Kidney epithelial cell (primary cell): ENCODE measurements at regions not wholly inside any gene's neighbourhood (a gene's known extent, or its start where the extent isn't known, plus 50 kb on each side); places are given as distances from the start of the nearest gene placed in this dataset.

Experiments used
- DNase-seq: peaks from one replicate; pipeline ENCODE4 v3.0.0-alpha.2; 2010; ENCODE audit warnings: low read depth
- H3K27me3 ChIP-seq: 2 replicates; pipeline ENCODE4 v1.6.0; 2011; ENCODE audit warnings: low read length; ENCODE audit not compliant: control insufficient read depth, insufficient read depth
- H3K36me3 ChIP-seq: 2 replicates; pipeline ENCODE4 v1.5.1; 2011; ENCODE audit warnings: low read length; ENCODE audit not compliant: control insufficient read depth, insufficient read depth
- H3K4me3 ChIP-seq: 2 replicates; pipeline ENCODE4 v1.5.1; 2011; ENCODE audit warnings: low read depth, mild to moderate bottlenecking, control low read depth, low read length
- CTCF ChIP-seq: IDR thresholded peaks from 2 replicates; pipeline ENCODE4 v1.5.1; 2011; ENCODE audit warnings: mild to moderate bottlenecking, moderate library complexity, low read length, control low read depth, inconsistent platforms; ENCODE audit not compliant: insufficient read depth, poor library complexity, severe bottlenecking

GRCh38 chr1:58392083-58392482, 154.4 kb downstream of the OMA1 start:
- no peak for TF ChIP-seq CTCF
- Histone ChIP-seq H3K4me3 (no peak overlapping the region), H3K27me3 (no peaks in the 10 kb centered on the region), H3K36me3 (no peaks in the 10 kb centered on the region)
- DNase-seq = no peak

- Histone ChIP-seq H3K4me3 (no peak overlapping the region), H3K27me3 (no peaks in the 10 kb centered on the region), H3K36me3 (no peaks in the 10 kb centered on the region)
- no peak for DNase-seq
- no peak for TF ChIP-seq CTCF
These were observed 155.0 kb downstream of the OMA1 start for GRCh38 chr1:58391514-58391913.

- no peak overlapping the region for H3K4me3 ChIP-seq
- DNase-seq = no peak
- no peaks in the 10 kb centered on the region for H3K27me3 ChIP-seq
- H3K36me3 ChIP-seq = no peaks in the 10 kb centered on the region
- TF ChIP-seq CTCF = no peak
These were observed 155.5 kb downstream of the OMA1 start for GRCh38 chr1:58391056-58391455.

- DNase-seq = no peak
- Histone ChIP-seq H3K27me3 (no peaks in the 10 kb centered on the region), H3K4me3 (no peak overlapping the region), H3K36me3 (no peaks in the 10 kb centered on the region)
- no peak for TF ChIP-seq CTCF
These were observed 156.4 kb downstream of the OMA1 start for GRCh38 chr1:58390091-58390490.

GRCh38 chr1:58380345-58380744, 166.2 kb downstream of the OMA1 start:
- Histone ChIP-seq H3K4me3 (no peak overlapping the region), H3K36me3 (no peaks in the 10 kb centered on the region), H3K27me3 (no peaks in the 10 kb centered on the region)
- no peak for TF ChIP-seq CTCF
- no peak for DNase-seq

- TF ChIP-seq CTCF = no peak
- Histone ChIP-seq H3K4me3 (no peak overlapping the region), H3K36me3 (no peaks in the 10 kb centered on the region), H3K27me3 (no peaks in the 10 kb centered on the region)
- DNase-seq = no peak
These were observed 179.3 kb downstream of the OMA1 start for GRCh38 chr1:58367217-58367616.
